ENCODE measurements at regions not wholly inside any gene's neighbourhood (a gene's known extent, or its start where the extent isn't known, plus 50 kb on each side); places are given as distances from the start of the nearest gene placed in this dataset.

- no peak for TF ChIP-seq CTCF (IDR thresholded peaks at IDR 0.05; ENCODE audit: low read length)
- no peak for TF ChIP-seq EZH2 (IDR thresholded peaks at IDR 0.05; ENCODE audit: borderline replicate concordance, low read length)
Observed at GRCh38 chr2:59021786-59022185, 780.7 kb upstream of the FANCL start.

All from OCI-LY1 (cell line).